NCI-H524 treated with DMSO at 0.1 percent for 48 hours (cell line): ENCODE measurements at regions not wholly inside any gene's neighbourhood (a gene's known extent, or its start where the extent isn't known, plus 50 kb on each side); places are given as distances from the start of the nearest gene placed in this dataset.

ENCODE experiments used
- DNase-seq: peaks from one replicate; lab custom pipeline; 2025; lab: John Stamatoyannopoulos, UW

- DNase-seq: no peak
These were observed 69.1 kb upstream of the GADD45A start for GRCh38 chr1:67615886-67616285.

GRCh38 chr1:67616394-67616985 is 68.5 kb upstream of the GADD45A start:
- DNase-seq: no peak

- no peak for DNase-seq
These were observed 66.5 kb upstream of the GADD45A start for GRCh38 chr1:67618285-67619018.

- no peak for DNase-seq
These were observed 65.9 kb upstream of the GADD45A start for GRCh38 chr1:67619080-67619479.

GRCh38 chr1:67623906-67624305 is 61.1 kb upstream of the GADD45A start:
- no peak for DNase-seq

GRCh38 chr1:67624680-67625079 is 60.3 kb upstream of the GADD45A start:
- no peak for DNase-seq

GRCh38 chr1:67626090-67626860 is 58.7 kb upstream of the GADD45A start:
- DNase-seq: no peak

- no peak for DNase-seq
These were observed 58.2 kb upstream of the GADD45A start for GRCh38 chr1:67626861-67627235.

GRCh38 chr1:67627336-67627735 is 57.7 kb upstream of the GADD45A start:
- DNase-seq: no peak

- no peak for DNase-seq
These were observed 57.1 kb upstream of the GADD45A start for GRCh38 chr1:67627906-67628305.

- DNase-seq: no peak
These were observed 55.5 kb upstream of the GADD45A start for GRCh38 chr1:67629370-67630075.

GRCh38 chr1:67630438-67631045 is 54.5 kb upstream of the GADD45A start:
- no peak for DNase-seq

GRCh38 chr1:67632356-67632755 is 52.6 kb upstream of the GADD45A start:
- no peak for DNase-seq

- no peak for DNase-seq
These were observed 52.0 kb upstream of the GADD45A start for GRCh38 chr1:67632811-67633655.

GRCh38 chr1:67634396-67634935 is 50.5 kb upstream of the GADD45A start:
- DNase-seq: no peak

- DNase-seq: no peak
These were observed 49.8 kb upstream of the GADD45A start for GRCh38 chr1:67635055-67635809.
